ENCODE measurements at regions not wholly inside any gene's neighbourhood (a gene's known extent, or its start where the extent isn't known, plus 50 kb on each side); places are given as distances from the start of the nearest gene placed in this dataset.

GRCh38 chr17:13678361-13678760, 76.6 kb upstream of the HS3ST3A1 start:
- TF ChIP-seq CTCF (IDR thresholded peaks at IDR 0.05) (no peak), POLR2A (IDR thresholded peaks at IDR 0.05) (no peak)

Measured in thyroid gland (tissue), 4 donors.